Neural progenitor cell (in vitro differentiated cells): ENCODE measurements at regions not wholly inside any gene's neighbourhood (a gene's known extent, or its start where the extent isn't known, plus 50 kb on each side); places are given as distances from the start of the nearest gene placed in this dataset.
"Not testable (repeated sequence)": the region's sequence is repeated elsewhere in the genome, so short reads cannot be mapped to it uniquely, and the experiment has no call there.

ENCODE experiments used
- DNase-seq: peaks from one replicate; pipeline ENCODE4 v3.0.0-alpha.2; 2016; ENCODE audit warnings: low spot score
- H2AFZ ChIP-seq: fragments of 200-600 bp; sonication (generic); replicated peaks from 2 replicates; pipeline ENCODE4 v1.6.1; 2016; ENCODE audit warnings: antibody characterized with exemption
- H3F3A ChIP-seq: fragments of 200-600 bp; sonication (generic); 2 replicates; pipeline ENCODE4 v1.6.1; 2016; ENCODE audit warnings: antibody characterized with exemption, low read depth
- H3K27ac ChIP-seq: fragments of 200-600 bp; sonication (generic); 2 replicates; pipeline ENCODE4 v1.5.1; 2016; ENCODE audit warnings: mild to moderate bottlenecking
- H3K27me3 ChIP-seq: fragments of 200-600 bp; sonication (generic); 2 replicates; pipeline ENCODE4 v1.6.1; 2016; ENCODE audit warnings: mild to moderate bottlenecking, moderate library complexity
- H3K36me3 ChIP-seq: fragments of 200-600 bp; sonication (generic); 2 replicates; pipeline ENCODE4 v1.5.1; 2016
- H3K4me1 ChIP-seq: fragments of 200-600 bp; sonication (generic); 2 replicates; pipeline ENCODE4 v1.6.1; 2016; ENCODE audit warnings: mixed run types
- H3K4me2 ChIP-seq: fragments of 200-600 bp; sonication (generic); 2 replicates; pipeline ENCODE4 v1.6.1; 2016
- H3K4me3 ChIP-seq: fragments of 200-600 bp; sonication (generic); 2 replicates; pipeline ENCODE4 v1.5.1; 2016
- H3K79me2 ChIP-seq: fragments of 200-600 bp; sonication (generic); 2 replicates; pipeline ENCODE4 v1.6.1; 2016; ENCODE audit warnings: low read depth
- H3K9ac ChIP-seq: fragments of 200-600 bp; sonication (generic); 2 replicates; pipeline ENCODE4 v1.6.1; 2016
- H3K9me3 ChIP-seq: fragments of 200-600 bp; sonication (generic); 2 replicates; pipeline ENCODE4 v1.5.1; 2016; ENCODE audit warnings: low read depth
- H4K20me1 ChIP-seq: fragments of 200-600 bp; sonication (generic); 2 replicates; pipeline ENCODE4 v1.6.1; 2016; ENCODE audit warnings: low read depth
- H3K27ac Mint-ChIP-seq: 3 replicates; pipeline ENCODE4 v1.8.0; 2021; ENCODE audit warnings: mixed read lengths
- H3K27me3 Mint-ChIP-seq: 2 replicates; pipeline ENCODE4 v1.8.0; 2022; ENCODE audit warnings: low read depth, mild to moderate bottlenecking, inconsistent platforms, moderate library complexity, mixed read lengths; ENCODE audit not compliant: insufficient read depth
- H3K36me3 Mint-ChIP-seq: 3 replicates; pipeline ENCODE4 v1.8.0; 2021; ENCODE audit warnings: mixed read lengths
- H3K4me1 Mint-ChIP-seq: 3 replicates; pipeline ENCODE4 v1.8.0; 2021; ENCODE audit warnings: mixed read lengths
- H3K4me3 Mint-ChIP-seq: 3 replicates; pipeline ENCODE4 v1.8.0; 2021; ENCODE audit warnings: mild to moderate bottlenecking, moderate library complexity, mixed read lengths
- H3K9me3 Mint-ChIP-seq: 3 replicates; pipeline ENCODE4 v1.8.0; 2020; ENCODE audit warnings: mixed read lengths
- CTCF ChIP-seq: fragments of 200-600 bp; sonication (generic); IDR thresholded peaks from 2 replicates; pipeline ENCODE4 v1.5.1; 2017; ENCODE audit warnings: antibody characterized with exemption, mild to moderate bottlenecking
- EZH2 ChIP-seq: fragments of 200-600 bp; sonication (generic); IDR thresholded peaks from 2 replicates; pipeline ENCODE4 v1.6.1; 2017; ENCODE audit warnings: antibody characterized with exemption, mild to moderate bottlenecking, moderate library complexity
- EZH2phosphoT487 ChIP-seq: fragments of 200-600 bp; sonication (generic); IDR thresholded peaks from 2 replicates; pipeline ENCODE4 v1.6.1; 2017; ENCODE audit warnings: antibody characterized with exemption

GRCh38 chr6:4420160-4420865 is 284.9 kb upstream of the ECI2 start:
- Mint-ChIP-seq H3K4me1 (no peaks in the 10 kb centered on the region), H3K36me3 (no peaks in the 10 kb centered on the region), H3K27me3 (peaks cover 4% of the 10 kb centered on the region), H3K27ac (no peak overlapping the region), H3K9me3 (peaks cover 4% of the 10 kb centered on the region), H3K4me3 (no peak overlapping the region)
- H3K27me3 ChIP-seq: no peaks in the 10 kb centered on the region
- H3K36me3 ChIP-seq: no peaks in the 10 kb centered on the region
- no peak overlapping the region for H3K9ac ChIP-seq
- H3K4me2 ChIP-seq: no peak overlapping the region
- H4K20me1 ChIP-seq: no peaks in the 10 kb centered on the region
- H3K4me3 ChIP-seq: no peak overlapping the region
- no peak for DNase-seq
- TF ChIP-seq CTCF: no peak
- no peak overlapping the region for H3K27ac ChIP-seq
- H3K4me1 ChIP-seq: no peaks in the 10 kb centered on the region
- H3K79me2 ChIP-seq: no peaks in the 10 kb centered on the region
- no peak overlapping the region for H2AFZ ChIP-seq
- no peaks in the 10 kb centered on the region for H3K9me3 ChIP-seq
- no peaks in the 10 kb centered on the region for H3F3A ChIP-seq

- TF ChIP-seq EZH2phosphoT487 (no peak), EZH2 (no peak), CTCF (no peak)
- DNase-seq: no peak
- no peaks in the 10 kb centered on the region for H3K27me3 ChIP-seq
These were observed 280.2 kb upstream of the ECI2 start for GRCh38 chr6:4415549-4415948.

GRCh38 chr6:4414078-4414477 is 278.7 kb upstream of the ECI2 start:
- H3K36me3 Mint-ChIP-seq, H2AFZ ChIP-seq, H4K20me1 ChIP-seq, H3F3A ChIP-seq, H3K4me1 Mint-ChIP-seq, H3K27ac ChIP-seq, H3K36me3 ChIP-seq, H3K27ac Mint-ChIP-seq, H3K27me3 Mint-ChIP-seq, DNase-seq, H3K27me3 ChIP-seq, H3K4me2 ChIP-seq, H3K79me2 ChIP-seq, H3K4me3 ChIP-seq, H3K9me3 Mint-ChIP-seq, H3K4me1 ChIP-seq, H3K9ac ChIP-seq, H3K9me3 ChIP-seq, H3K4me3 Mint-ChIP-seq: not testable (repeated sequence)

More at GRCh38 chr6:4415549-4415948, 280.2 kb upstream of the ECI2 start:
- H3K27ac Mint-ChIP-seq: no peak overlapping the region
- Histone ChIP-seq H3K36me3 (no peaks in the 10 kb centered on the region), H2AFZ (no peak overlapping the region), H3K9me3 (no peaks in the 10 kb centered on the region), H3K4me3 (no peak overlapping the region), H3F3A (no peaks in the 10 kb centered on the region), H3K4me1 (no peaks in the 10 kb centered on the region), H4K20me1 (no peaks in the 10 kb centered on the region), H3K4me2 (no peak overlapping the region), H3K79me2 (no peaks in the 10 kb centered on the region), H3K27ac (no peak overlapping the region), H3K9ac (no peak overlapping the region)
- H3K4me3 Mint-ChIP-seq: no peak overlapping the region
- H3K36me3 Mint-ChIP-seq: no peaks in the 10 kb centered on the region
- no peaks in the 10 kb centered on the region for H3K4me1 Mint-ChIP-seq
- no peaks in the 10 kb centered on the region for H3K27me3 Mint-ChIP-seq
- H3K9me3 Mint-ChIP-seq: peaks cover 2% of the 10 kb centered on the region

GRCh38 chr6:4413073-4413472 is 277.7 kb upstream of the ECI2 start:
- H3K4me2 ChIP-seq: no peak overlapping the region
- no peaks in the 10 kb centered on the region for H3K79me2 ChIP-seq
- Mint-ChIP-seq H3K4me1 (no peaks in the 10 kb centered on the region), H3K9me3 (peaks cover 2% of the 10 kb centered on the region), H3K36me3 (no peaks in the 10 kb centered on the region), H3K27ac (no peak overlapping the region), H3K4me3 (no peak overlapping the region), H3K27me3 (peaks cover 2% of the 10 kb centered on the region)
- no peak overlapping the region for H3K4me3 ChIP-seq
- H2AFZ ChIP-seq: no peak overlapping the region
- no peaks in the 10 kb centered on the region for H3F3A ChIP-seq
- DNase-seq: no peak
- no peaks in the 10 kb centered on the region for H3K36me3 ChIP-seq
- H4K20me1 ChIP-seq: no peaks in the 10 kb centered on the region
- H3K9ac ChIP-seq: no peak overlapping the region
- TF ChIP-seq EZH2phosphoT487: no peak
- H3K27ac ChIP-seq: no peak overlapping the region
- no peaks in the 10 kb centered on the region for H3K27me3 ChIP-seq
- H3K9me3 ChIP-seq: no peaks in the 10 kb centered on the region
- no peaks in the 10 kb centered on the region for H3K4me1 ChIP-seq
